ENCODE measurements at regions not wholly inside any gene's neighbourhood (a gene's known extent, or its start where the extent isn't known, plus 50 kb on each side); places are given as distances from the start of the nearest gene placed in this dataset.
A peak's percentile ranks its signal among the peaks of the same experiment; 100 is the strongest.
"Not testable (repeated sequence)": the region's sequence is repeated elsewhere in the genome, so short reads cannot be mapped to it uniquely, and the experiment has no call there.

DNA sequence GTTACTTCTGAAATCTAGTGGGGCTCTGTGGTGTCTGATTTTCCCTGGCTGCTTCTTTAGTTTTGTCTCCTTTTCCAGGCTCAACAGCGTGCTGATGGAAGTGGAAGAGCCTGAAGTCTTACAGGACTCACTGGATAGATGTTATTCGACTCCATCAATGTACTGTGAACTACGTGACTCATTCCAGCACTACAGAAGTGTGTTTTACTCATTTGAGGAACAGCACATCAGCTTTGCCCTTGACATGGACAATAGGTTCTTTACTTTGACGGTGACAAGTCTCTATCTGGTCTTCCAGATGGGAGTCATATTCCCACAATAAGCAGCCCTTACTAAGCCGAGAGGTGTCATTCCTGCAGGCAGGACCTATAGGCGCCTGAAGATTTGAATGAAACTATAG is 51.1 kb downstream of the NBPF8 start:
- H3K4me1 Mint-ChIP-seq (ENCODE audit: low read depth); H3K36me3 Mint-ChIP-seq (ENCODE audit: insufficient read depth); ATAC-seq; DNase-seq; H3K9me3 Mint-ChIP-seq; H3K27me3 Mint-ChIP-seq (ENCODE audit: low read depth); H3K4me3 Mint-ChIP-seq: not testable (repeated sequence)

- not testable (repeated sequence) for ATAC-seq; H3K9me3 Mint-ChIP-seq; H3K4me3 Mint-ChIP-seq; DNase-seq; H3K4me1 Mint-ChIP-seq (ENCODE audit: low read depth); H3K27me3 Mint-ChIP-seq (ENCODE audit: low read depth)
- peaks cover 11% of the 10 kb centered on the region for H3K36me3 Mint-ChIP-seq (ENCODE audit: insufficient read depth)
Measured at GRCh38 chr1:120477663-120478062, 62.8 kb downstream of the NBPF8 start.

DNA sequence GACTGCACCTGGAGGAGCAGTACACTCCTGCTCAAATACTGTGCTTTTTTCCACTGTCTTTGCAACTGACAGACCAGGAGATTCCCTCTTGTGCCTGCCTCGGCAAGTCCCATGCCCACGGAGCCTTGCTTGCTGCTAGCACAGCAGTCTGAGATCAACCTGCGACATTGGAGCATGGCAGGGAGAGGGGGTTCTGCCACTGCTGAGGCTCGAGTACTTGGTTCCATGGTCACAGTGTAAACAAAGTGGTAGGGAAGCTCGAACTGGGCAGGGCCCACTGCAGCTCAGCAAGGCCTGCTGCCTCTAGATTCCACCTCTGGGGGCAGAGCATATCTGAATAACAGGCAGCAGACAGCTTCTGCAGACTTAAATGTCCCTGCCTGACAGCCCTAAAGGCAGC is 63.6 kb downstream of the NBPF8 start:
- not testable (repeated sequence) for ATAC-seq; H3K9me3 Mint-ChIP-seq; DNase-seq; H3K27me3 Mint-ChIP-seq (ENCODE audit: low read depth); H3K4me1 Mint-ChIP-seq (ENCODE audit: low read depth); H3K4me3 Mint-ChIP-seq
- H3K36me3 Mint-ChIP-seq (ENCODE audit: insufficient read depth) = peaks cover 13% of the 10 kb centered on the region

GRCh38 chr1:120487542-120487941 is 72.7 kb downstream of the NBPF8 start:
- not testable (repeated sequence) for H3K4me3 Mint-ChIP-seq; H3K9me3 Mint-ChIP-seq; H3K27me3 Mint-ChIP-seq (ENCODE audit: low read depth); ATAC-seq; DNase-seq; H3K4me1 Mint-ChIP-seq (ENCODE audit: low read depth)
- H3K36me3 Mint-ChIP-seq (ENCODE audit: insufficient read depth) = peaks cover 19% of the 10 kb centered on the region

GRCh38 chr1:120489217-120489616 is 74.4 kb downstream of the NBPF8 start:
- peaks cover 20% of the 10 kb centered on the region for H3K36me3 Mint-ChIP-seq (ENCODE audit: insufficient read depth)
- not testable (repeated sequence) for H3K9me3 Mint-ChIP-seq

DNA sequence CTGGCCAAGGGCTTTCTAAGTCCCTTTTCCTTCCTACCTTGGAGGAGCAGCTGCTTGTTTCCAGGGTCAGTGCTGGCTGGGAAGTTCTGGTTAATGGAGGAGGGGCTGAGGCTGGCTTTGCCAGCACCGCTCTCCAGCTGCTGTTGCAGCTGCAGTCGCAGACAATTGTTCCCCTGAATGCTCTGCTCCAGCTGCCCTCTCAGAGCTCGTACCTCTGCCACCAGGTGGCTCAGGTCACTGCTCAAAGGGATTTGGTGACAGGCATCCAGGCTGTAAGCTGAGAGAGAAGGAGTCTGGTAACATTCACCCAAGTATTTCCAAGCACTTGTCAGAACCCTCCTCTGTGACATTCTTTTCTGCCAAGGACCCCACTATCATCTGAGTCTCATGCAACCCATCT is 82.3 kb downstream of the NBPF8 start:
- not testable (repeated sequence) for H3K4me1 Mint-ChIP-seq (ENCODE audit: low read depth)

More at GRCh38 chr1:120489217-120489616, 74.4 kb downstream of the NBPF8 start:
- H3K27me3 Mint-ChIP-seq (ENCODE audit: low read depth); ATAC-seq; H3K4me1 Mint-ChIP-seq (ENCODE audit: low read depth); DNase-seq; H3K4me3 Mint-ChIP-seq: not testable (repeated sequence)

DNA sequence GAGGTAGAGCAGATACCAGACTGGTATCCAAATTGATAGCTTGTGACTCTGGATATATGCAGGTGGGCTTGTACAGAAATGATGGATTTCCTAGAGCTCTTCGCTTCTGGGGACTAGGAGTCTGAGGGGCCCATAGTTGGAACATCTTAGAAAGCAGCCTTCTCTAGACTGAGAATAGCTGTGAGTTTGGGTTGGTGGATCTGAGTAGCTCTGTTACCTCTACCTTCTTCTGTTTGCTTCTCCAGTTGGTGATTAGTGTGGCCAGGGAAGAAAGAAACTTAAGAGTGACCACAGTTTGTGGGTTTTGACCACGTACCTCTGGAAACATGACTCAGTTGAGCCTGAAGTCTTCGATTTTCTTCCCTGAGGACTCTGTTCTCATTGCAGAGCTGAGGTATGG is 88.4 kb downstream of the NBPF8 start:
- not testable (repeated sequence) for H3K9me3 Mint-ChIP-seq; H3K36me3 Mint-ChIP-seq (ENCODE audit: insufficient read depth); H3K27me3 Mint-ChIP-seq (ENCODE audit: low read depth); H3K4me1 Mint-ChIP-seq (ENCODE audit: low read depth); DNase-seq; ATAC-seq; H3K4me3 Mint-ChIP-seq

More for the DNA sequence above, 82.3 kb downstream of the NBPF8 start:
- not testable (repeated sequence) for H3K4me3 Mint-ChIP-seq; H3K36me3 Mint-ChIP-seq (ENCODE audit: insufficient read depth); DNase-seq; ATAC-seq; H3K27me3 Mint-ChIP-seq (ENCODE audit: low read depth); H3K9me3 Mint-ChIP-seq

DNA sequence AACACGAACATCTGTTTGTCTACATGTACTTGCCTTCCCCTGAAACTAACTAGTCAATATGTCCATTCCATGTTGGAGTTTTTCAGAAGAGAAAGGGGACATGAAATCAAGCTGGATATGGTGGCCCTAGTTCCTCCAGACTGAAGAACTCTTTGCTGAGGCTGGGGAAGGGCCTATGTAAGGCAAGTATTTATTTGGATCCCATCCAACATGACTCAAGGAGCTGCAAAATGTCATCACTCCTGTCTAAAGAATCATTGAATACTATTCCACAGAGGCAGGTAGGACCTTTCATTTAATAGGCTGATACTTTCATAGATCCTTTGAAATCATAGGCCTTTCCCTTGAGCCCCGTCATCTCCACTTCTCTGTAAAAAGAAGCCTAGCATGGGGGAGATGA is 91.5 kb downstream of the NBPF8 start:
- DNase-seq = not testable (repeated sequence)

DNA sequence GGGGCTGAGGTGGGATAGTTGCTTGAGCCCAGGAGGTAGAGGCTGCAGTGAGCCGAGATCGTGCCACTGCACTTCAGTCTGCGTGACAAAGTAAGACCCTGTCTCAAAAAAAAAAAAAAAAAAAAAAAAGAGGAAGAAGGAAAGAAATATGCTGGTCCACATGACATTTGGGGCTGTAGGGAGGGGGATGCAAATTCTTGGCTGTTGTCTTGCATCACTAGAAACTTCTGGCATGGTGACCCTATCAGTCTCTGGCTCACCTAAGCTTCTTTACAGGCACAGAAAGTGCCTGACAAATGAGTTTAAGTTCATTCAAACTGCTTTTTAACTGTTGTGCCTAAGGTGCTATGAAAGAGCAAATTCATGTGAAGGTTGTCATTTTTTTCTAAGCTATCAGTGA is 93.5 kb downstream of the NBPF8 start:
- not testable (repeated sequence) for H3K27me3 Mint-ChIP-seq (ENCODE audit: low read depth); ATAC-seq; DNase-seq; H3K36me3 Mint-ChIP-seq (ENCODE audit: insufficient read depth); H3K4me1 Mint-ChIP-seq (ENCODE audit: low read depth); H3K4me3 Mint-ChIP-seq; H3K9me3 Mint-ChIP-seq

More for the DNA sequence above, 91.5 kb downstream of the NBPF8 start:
- H3K36me3 Mint-ChIP-seq (ENCODE audit: insufficient read depth); ATAC-seq; H3K9me3 Mint-ChIP-seq; H3K27me3 Mint-ChIP-seq (ENCODE audit: low read depth); H3K4me3 Mint-ChIP-seq; H3K4me1 Mint-ChIP-seq (ENCODE audit: low read depth): not testable (repeated sequence)

GRCh38 chr1:120509258-120509657 is 94.4 kb downstream of the NBPF8 start:
- H3K36me3 Mint-ChIP-seq (ENCODE audit: insufficient read depth); H3K4me1 Mint-ChIP-seq (ENCODE audit: low read depth): not testable (repeated sequence)

GRCh38 chr1:120513099-120513498 is 98.3 kb downstream of the NBPF8 start:
- not testable (repeated sequence) for ATAC-seq; H3K9me3 Mint-ChIP-seq; H3K36me3 Mint-ChIP-seq (ENCODE audit: insufficient read depth); DNase-seq; H3K4me3 Mint-ChIP-seq; H3K4me1 Mint-ChIP-seq (ENCODE audit: low read depth); H3K27me3 Mint-ChIP-seq (ENCODE audit: low read depth)

More at GRCh38 chr1:120509258-120509657, 94.4 kb downstream of the NBPF8 start:
- H3K27me3 Mint-ChIP-seq (ENCODE audit: low read depth); H3K9me3 Mint-ChIP-seq; DNase-seq; ATAC-seq; H3K4me3 Mint-ChIP-seq: not testable (repeated sequence)

DNA sequence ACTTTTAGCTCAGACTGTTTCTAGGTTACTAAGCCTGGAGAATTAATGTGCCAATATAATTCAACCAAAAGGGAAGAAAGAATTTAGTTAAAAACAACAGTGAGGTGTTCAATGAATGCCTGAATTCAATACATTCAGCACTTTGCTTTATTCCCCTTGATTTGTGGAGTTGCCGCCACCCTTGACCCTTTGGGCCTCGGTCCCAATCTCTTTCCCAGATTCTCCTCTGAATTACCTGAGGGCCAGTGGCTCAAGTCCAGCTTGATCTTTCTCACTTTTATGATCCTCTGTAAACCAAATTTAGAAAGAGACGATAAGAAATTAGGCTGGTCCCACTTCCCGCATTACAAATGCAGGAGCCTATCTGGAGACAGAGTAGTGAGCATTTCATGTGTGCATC is 98.7 kb downstream of the NBPF8 start:
- not testable (repeated sequence) for ATAC-seq; DNase-seq; H3K9me3 Mint-ChIP-seq; H3K4me1 Mint-ChIP-seq (ENCODE audit: low read depth); H3K27me3 Mint-ChIP-seq (ENCODE audit: low read depth); H3K4me3 Mint-ChIP-seq; H3K36me3 Mint-ChIP-seq (ENCODE audit: insufficient read depth)

- H3K27me3 Mint-ChIP-seq (ENCODE audit: low read depth); ATAC-seq; H3K36me3 Mint-ChIP-seq (ENCODE audit: insufficient read depth): not testable (repeated sequence)
Measured at GRCh38 chr1:120519196-120519595, 104.4 kb downstream of the NBPF8 start.

DNA sequence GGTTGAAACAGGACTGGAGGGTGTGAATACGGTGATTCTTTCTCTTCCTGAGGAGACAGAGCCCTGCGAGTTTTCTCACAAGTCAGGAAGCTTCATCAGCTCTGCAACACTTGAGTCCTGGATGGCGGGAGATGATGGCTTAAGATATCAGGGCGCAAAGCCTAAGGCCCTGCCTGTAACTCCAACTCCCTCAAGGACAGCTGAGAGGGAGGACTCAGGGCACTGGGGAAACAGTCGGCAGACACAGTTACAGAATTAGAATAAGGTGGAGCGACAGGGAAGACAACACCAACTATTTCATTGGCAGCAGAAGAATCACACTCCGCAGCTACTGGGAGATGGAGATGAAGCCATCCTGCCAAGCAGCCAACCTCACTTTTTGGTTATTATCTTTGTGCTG is 109.6 kb downstream of the NBPF8 start:
- H3K9me3 Mint-ChIP-seq; DNase-seq; H3K4me1 Mint-ChIP-seq (ENCODE audit: low read depth); H3K4me3 Mint-ChIP-seq; H3K36me3 Mint-ChIP-seq (ENCODE audit: insufficient read depth); ATAC-seq; H3K27me3 Mint-ChIP-seq (ENCODE audit: low read depth): not testable (repeated sequence)

More at GRCh38 chr1:120519196-120519595, 104.4 kb downstream of the NBPF8 start:
- H3K4me1 Mint-ChIP-seq (ENCODE audit: low read depth); DNase-seq; H3K9me3 Mint-ChIP-seq; H3K4me3 Mint-ChIP-seq: not testable (repeated sequence)

GRCh38 chr1:120525386-120525785 is 110.6 kb downstream of the NBPF8 start:
- not testable (repeated sequence) for H3K9me3 Mint-ChIP-seq; DNase-seq; H3K4me3 Mint-ChIP-seq; H3K36me3 Mint-ChIP-seq (ENCODE audit: insufficient read depth); H3K4me1 Mint-ChIP-seq (ENCODE audit: low read depth); H3K27me3 Mint-ChIP-seq (ENCODE audit: low read depth)
- peak in 1 of 2 donors; percentile 64 for ATAC-seq
